NCI-H2107 (cell line): ENCODE measurements at regions not wholly inside any gene's neighbourhood (a gene's known extent, or its start where the extent isn't known, plus 50 kb on each side); places are given as distances from the start of the nearest gene placed in this dataset.
"Not testable (repeated sequence)": the region's sequence is repeated elsewhere in the genome, so short reads cannot be mapped to it uniquely, and the experiment has no call there.

Experiments
- DNase-seq: peaks from one replicate; lab custom pipeline; 2025; lab: John Stamatoyannopoulos, UW

GRCh38 chr4:188377816-188378215, 238.6 kb downstream of the TRIML1 start:
- no peak for DNase-seq

GRCh38 chr4:188383180-188383579, 243.9 kb downstream of the TRIML1 start:
- DNase-seq, result no peak

GRCh38 chr4:188387179-188387791, 248.0 kb downstream of the TRIML1 start:
- DNase-seq, result no peak

- not testable (repeated sequence) for DNase-seq
Observed at GRCh38 chr4:188391349-188391748, 252.1 kb downstream of the TRIML1 start.

GRCh38 chr4:188396037-188396436, 256.8 kb downstream of the TRIML1 start:
- DNase-seq, result no peak

- DNase-seq, result no peak
Observed at GRCh38 chr4:188399834-188400233, 260.6 kb downstream of the TRIML1 start.

- no peak for DNase-seq
Observed at GRCh38 chr4:188400451-188400850, 261.2 kb downstream of the TRIML1 start.

GRCh38 chr4:188403272-188403671, 264.0 kb downstream of the TRIML1 start:
- DNase-seq, result no peak

- DNase-seq, result not testable (repeated sequence)
Observed at GRCh38 chr4:188405071-188405835, 266.0 kb downstream of the TRIML1 start.

GRCh38 chr4:188408244-188409030, 269.2 kb downstream of the TRIML1 start:
- DNase-seq, result no peak

GRCh38 chr4:188409851-188410250, 270.6 kb downstream of the TRIML1 start:
- no peak for DNase-seq

GRCh38 chr4:188411805-188412204, 272.6 kb downstream of the TRIML1 start:
- DNase-seq, result no peak

GRCh38 chr4:188412499-188412898, 273.3 kb downstream of the TRIML1 start:
- no peak for DNase-seq

- DNase-seq, result no peak
Observed at GRCh38 chr4:188414441-188414840, 275.2 kb downstream of the TRIML1 start.

GRCh38 chr4:188417181-188417580, 277.9 kb downstream of the TRIML1 start:
- DNase-seq, result no peak

GRCh38 chr4:188423039-188423438, 283.8 kb downstream of the TRIML1 start:
- DNase-seq, result no peak

- no peak for DNase-seq
Observed at GRCh38 chr4:188428935-188429334, 289.7 kb downstream of the TRIML1 start.

- no peak for DNase-seq
Observed at GRCh38 chr4:188429965-188430364, 290.7 kb downstream of the TRIML1 start.

- DNase-seq, result no peak
Observed at GRCh38 chr4:188430384-188430783, 291.1 kb downstream of the TRIML1 start.

- no peak for DNase-seq
Observed at GRCh38 chr4:188432328-188432727, 293.1 kb downstream of the TRIML1 start.

GRCh38 chr4:188433741-188434315, 294.6 kb downstream of the TRIML1 start:
- DNase-seq, result no peak

- DNase-seq, result no peak
Observed at GRCh38 chr4:188434643-188435042, 295.4 kb downstream of the TRIML1 start.

- DNase-seq, result no peak
Observed at GRCh38 chr4:188435381-188435780, 296.1 kb downstream of the TRIML1 start.
